DMS 273 (cell line): ENCODE measurements at regions not wholly inside any gene's neighbourhood (a gene's known extent, or its start where the extent isn't known, plus 50 kb on each side); places are given as distances from the start of the nearest gene placed in this dataset.
"Not testable (repeated sequence)": the region's sequence is repeated elsewhere in the genome, so short reads cannot be mapped to it uniquely, and the experiment has no call there.

Experiments
- DNase-seq: peaks from one replicate; lab custom pipeline; 2025; ENCODE audit not compliant: unreplicated experiment; lab: John Stamatoyannopoulos, UW

GRCh38 chr21:9763306-9763705 lies 758.1 kb upstream of the TPTE start:
- no peak for DNase-seq

GRCh38 chr21:9763807-9764206 lies 757.6 kb upstream of the TPTE start:
- no peak for DNase-seq

- DNase-seq = not testable (repeated sequence)
Observed at GRCh38 chr21:9764294-9764693, 757.1 kb upstream of the TPTE start.

GRCh38 chr21:9765538-9765937 lies 755.8 kb upstream of the TPTE start:
- DNase-seq = not testable (repeated sequence)

- not testable (repeated sequence) for DNase-seq
Observed at GRCh38 chr21:9766890-9767591, 754.3 kb upstream of the TPTE start.

- DNase-seq = no peak
Observed at GRCh38 chr21:9767592-9768375, 753.6 kb upstream of the TPTE start.

GRCh38 chr21:9768376-9769130 lies 752.8 kb upstream of the TPTE start:
- DNase-seq = not testable (repeated sequence)

GRCh38 chr21:9769131-9769498 lies 752.3 kb upstream of the TPTE start:
- DNase-seq = not testable (repeated sequence)

GRCh38 chr21:9769718-9770690 lies 751.4 kb upstream of the TPTE start:
- DNase-seq = not testable (repeated sequence)

GRCh38 chr21:9771466-9772347 lies 749.7 kb upstream of the TPTE start:
- not testable (repeated sequence) for DNase-seq

- DNase-seq = no peak
Observed at GRCh38 chr21:9772348-9772672, 749.1 kb upstream of the TPTE start.

GRCh38 chr21:9772877-9773420 lies 748.4 kb upstream of the TPTE start:
- DNase-seq = not testable (repeated sequence)

GRCh38 chr21:9774347-9774746 lies 747.0 kb upstream of the TPTE start:
- no peak for DNase-seq

GRCh38 chr21:9774901-9775593 lies 746.3 kb upstream of the TPTE start:
- DNase-seq = not testable (repeated sequence)

- not testable (repeated sequence) for DNase-seq
Observed at GRCh38 chr21:9775877-9776276, 745.5 kb upstream of the TPTE start.

- not testable (repeated sequence) for DNase-seq
Observed at GRCh38 chr21:9776286-9777020, 744.9 kb upstream of the TPTE start.

- not testable (repeated sequence) for DNase-seq
Observed at GRCh38 chr21:9778541-9778940, 742.8 kb upstream of the TPTE start.

- DNase-seq = no peak
Observed at GRCh38 chr21:9780441-9780937, 740.9 kb upstream of the TPTE start.
